HG03565 (cell line): ENCODE measurements at regions not wholly inside any gene's neighbourhood (a gene's known extent, or its start where the extent isn't known, plus 50 kb on each side); places are given as distances from the start of the nearest gene placed in this dataset.

Experiments
- ATAC-seq: cut with Tn5 transposase; IDR thresholded peaks from one replicate; pipeline ENCODE4 v1.9.1; 2021; ENCODE audit warnings: mild to moderate bottlenecking, moderate library complexity; ENCODE audit not compliant: unreplicated experiment

GRCh38 chr1:173128742-173129141, 78.0 kb upstream of the TNFSF18 start:
- ATAC-seq, result no peak

- no peak for ATAC-seq
These were observed 76.9 kb upstream of the TNFSF18 start for GRCh38 chr1:173127369-173128307.

DNA sequence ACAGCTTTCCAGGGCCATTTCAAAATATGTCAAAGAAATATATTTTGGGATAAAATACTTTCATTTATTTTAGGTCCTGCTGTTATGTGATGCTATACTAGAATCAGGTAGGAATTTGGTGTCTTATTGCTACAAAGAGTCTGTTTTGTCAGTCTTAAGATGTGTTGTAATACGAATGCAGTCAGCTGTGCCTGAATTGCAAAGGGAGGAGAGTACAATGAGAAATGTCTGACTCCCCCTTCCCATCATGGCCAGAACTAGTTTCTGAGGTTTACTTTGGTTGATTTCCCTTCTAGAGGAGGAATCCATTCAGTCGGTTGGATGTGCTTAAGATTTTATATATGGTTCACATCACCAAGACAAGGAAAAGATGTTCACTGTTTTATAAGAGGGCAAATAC, 75.7 kb upstream of the TNFSF18 start:
- ATAC-seq, result no peak

DNA sequence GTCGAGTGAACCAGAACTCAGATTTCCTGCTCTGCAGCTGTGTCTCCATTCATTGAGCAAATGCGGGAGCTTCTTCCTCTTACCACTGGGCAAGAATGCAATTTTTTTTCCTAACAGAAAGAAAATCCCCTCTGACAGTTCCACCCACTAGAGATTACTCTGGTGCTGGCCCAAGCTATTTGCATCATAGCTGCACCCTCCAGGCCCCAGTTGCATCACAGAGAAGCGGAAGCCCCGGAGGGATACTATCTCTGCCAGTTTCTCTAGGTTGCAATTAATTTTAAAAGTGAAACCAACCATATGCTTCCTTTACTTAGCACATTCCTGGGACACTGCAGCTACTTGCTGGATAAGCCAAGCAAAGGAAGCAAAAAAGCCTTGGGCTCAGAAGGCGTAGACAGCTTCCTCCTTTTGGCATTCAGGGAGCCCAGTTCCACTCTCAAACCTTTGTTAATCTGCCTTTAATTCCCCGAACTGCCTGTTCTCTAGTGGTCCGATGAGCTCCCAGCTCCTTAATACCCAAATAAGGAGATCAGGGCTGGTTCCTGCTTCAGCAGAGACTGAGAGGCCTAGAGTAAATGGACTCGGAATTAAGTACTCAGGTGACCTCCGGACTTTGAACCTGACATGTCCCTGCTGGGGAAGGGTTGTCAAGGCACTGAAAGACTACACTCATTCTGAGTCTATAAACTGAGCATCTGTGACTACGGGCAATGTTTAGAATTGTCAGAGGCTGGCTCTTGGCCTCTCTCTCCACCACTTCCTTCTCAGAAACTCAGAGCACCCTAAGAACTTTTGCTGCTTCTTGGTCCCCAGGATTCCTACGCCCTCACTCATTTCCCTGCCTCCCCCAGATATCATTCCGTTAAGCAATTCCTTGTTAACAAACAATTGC, 72.5 kb upstream of the TNFSF18 start:
- ATAC-seq, result no peak

GRCh38 chr1:173122344-173122935, 71.7 kb upstream of the TNFSF18 start:
- no peak for ATAC-seq

DNA sequence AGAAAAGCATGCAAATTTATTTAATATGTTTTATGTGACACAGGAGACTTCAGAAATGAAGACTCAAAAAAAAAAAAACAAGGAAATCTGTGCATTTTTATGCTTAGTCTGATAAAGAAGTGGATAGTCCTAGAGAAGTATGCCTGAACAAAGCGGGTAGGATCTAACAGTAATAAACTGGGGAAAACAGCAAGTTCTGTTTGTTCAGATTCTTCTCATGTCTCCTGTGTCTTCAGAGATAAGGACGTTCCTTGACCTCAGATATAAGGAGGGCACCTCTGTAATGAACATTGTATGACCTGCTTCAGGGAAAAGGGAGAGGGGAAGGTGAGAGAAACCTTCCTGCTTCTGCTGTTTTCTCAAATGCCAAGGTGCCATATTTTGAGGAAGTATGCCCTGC, 67.7 kb upstream of the TNFSF18 start:
- ATAC-seq, result no peak

DNA sequence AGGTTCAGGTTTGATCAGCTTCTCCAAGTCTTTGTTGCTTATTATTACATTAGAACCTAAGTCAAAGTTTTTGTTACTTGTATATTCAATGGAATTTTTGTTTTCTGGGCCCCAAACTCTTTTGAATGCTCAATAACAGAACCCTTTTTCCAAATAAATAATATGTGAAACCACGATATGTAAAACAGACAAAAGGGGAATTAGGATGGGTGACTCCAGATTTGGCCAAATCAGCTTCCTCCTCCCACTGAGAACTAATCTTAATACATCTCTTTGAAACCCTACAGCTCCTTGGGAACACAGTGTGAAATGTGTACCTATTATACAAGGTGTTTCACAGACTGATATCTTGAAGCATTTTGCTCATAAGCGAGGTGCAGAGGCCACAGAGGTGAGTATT, 67.0 kb upstream of the TNFSF18 start:
- no peak for ATAC-seq

DNA sequence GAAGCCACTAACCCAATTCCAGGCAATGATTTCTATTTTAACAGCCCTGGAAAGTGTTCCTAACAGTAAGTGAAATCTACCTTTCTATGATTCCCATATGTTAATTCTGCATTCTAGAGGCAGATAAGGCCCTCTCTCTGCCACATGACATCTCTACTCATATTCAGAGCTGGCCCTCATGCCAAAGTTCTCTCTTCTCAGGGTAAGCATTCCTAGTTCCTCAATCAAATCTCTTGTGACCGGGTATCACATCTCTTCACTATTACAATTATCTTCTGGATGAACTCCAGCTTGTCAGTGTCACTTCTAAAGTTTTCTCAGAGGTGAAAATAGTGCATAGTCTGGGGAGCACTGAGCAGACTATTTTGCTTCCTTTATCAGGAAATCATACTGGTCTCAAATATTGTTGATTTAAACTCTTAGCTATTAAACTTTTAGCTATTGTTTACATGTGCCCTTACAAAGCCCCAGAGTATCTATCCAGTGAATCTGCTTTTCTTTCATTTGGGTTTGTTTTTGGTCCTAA, 66.4 kb upstream of the TNFSF18 start:
- ATAC-seq, result no peak

- no peak for ATAC-seq
These were observed 63.6 kb upstream of the TNFSF18 start for GRCh38 chr1:173114346-173114745.

GRCh38 chr1:173113015-173113741, 62.4 kb upstream of the TNFSF18 start:
- no peak for ATAC-seq

- ATAC-seq, result peak; percentile 92
These were observed 61.4 kb upstream of the TNFSF18 start for GRCh38 chr1:173112129-173112528.

DNA sequence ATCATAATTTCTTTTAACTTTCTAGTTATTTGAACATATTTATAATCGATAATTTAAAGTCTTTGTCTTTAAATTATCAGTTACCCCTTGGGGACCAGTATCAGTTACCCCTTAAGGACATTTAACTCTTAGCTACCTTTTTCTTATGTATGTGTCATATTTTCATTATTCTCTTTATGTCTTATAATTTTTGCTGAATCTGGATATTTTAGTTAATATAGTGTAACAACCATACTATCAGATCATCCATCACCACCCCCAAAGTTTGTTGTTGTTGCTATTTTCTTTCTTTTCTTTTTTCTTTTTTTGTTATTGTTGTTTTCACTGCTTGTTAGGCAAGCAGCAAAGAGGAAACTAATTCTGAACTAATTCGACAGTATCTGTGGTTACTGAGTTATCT, 57.0 kb upstream of the TNFSF18 start:
- ATAC-seq, result no peak

GRCh38 chr1:173103006-173103405, 52.3 kb upstream of the TNFSF18 start:
- no peak for ATAC-seq

DNA sequence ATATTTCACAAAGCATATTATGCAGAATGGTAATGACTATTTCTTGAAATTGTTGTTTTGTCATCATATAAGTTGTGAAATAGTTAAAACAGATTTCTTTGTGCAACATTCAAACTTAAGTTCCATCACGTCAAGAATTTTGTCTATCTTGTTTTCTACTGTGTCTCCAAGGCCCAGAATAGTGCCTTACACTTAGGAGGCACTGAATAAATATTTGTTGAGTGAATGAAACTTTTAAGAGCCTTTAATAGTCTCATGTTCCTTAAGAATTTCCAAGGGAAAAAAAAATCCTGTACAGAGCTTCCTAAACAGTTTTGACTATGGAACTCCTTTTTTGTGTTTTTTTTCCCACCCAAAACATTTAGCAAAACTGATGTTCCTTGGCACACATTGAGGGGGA, 50.8 kb upstream of the TNFSF18 start:
- no peak for ATAC-seq

DNA sequence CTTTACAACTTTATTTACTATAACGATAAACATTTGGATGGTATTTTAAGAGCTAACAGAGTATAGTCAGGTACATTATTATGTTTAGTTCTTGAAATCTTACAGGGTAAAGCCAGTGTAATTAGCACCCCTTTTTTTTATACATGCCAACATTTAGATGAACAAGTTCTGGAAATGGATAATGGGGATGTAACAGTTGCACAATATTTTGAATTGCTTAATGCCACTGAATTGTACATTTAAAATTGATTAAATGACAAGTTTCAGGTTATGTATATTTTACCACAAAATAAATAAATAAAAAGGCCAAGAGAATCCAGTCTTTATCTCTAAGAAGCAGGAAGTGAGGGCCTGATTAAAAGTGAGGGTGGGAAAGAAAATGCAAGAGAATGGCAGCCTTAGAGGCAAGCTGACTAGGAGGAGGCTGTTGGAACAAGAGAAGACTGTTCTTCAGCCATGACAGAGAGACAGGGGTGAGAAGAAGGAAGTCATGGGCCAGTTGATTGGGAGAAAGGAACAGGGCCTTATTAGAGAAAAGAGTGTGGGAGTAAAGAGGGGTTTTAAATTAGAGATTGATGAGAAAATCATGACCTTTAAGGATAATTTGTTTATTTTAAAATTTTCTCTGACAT, 49.9 kb upstream of the TNFSF18 start:
- ATAC-seq, result no peak
